Loucy (cell line): ENCODE measurements at regions not wholly inside any gene's neighbourhood (a gene's known extent, or its start where the extent isn't known, plus 50 kb on each side); places are given as distances from the start of the nearest gene placed in this dataset.

Experiments used
- H2AFZ ChIP-seq: fragments of 200-600 bp; sonication (generic); 2 replicates; pipeline ENCODE4 v1.6.0; 2016; ENCODE audit warnings: antibody characterized with exemption, mild to moderate bottlenecking, low read length, moderate library complexity
- H3F3A ChIP-seq: fragments of 200-600 bp; 2 replicates; pipeline ENCODE4 v1.6.0; 2016; ENCODE audit warnings: antibody characterized with exemption, low read depth, mild to moderate bottlenecking
- H3K27me3 ChIP-seq: fragments of 200-600 bp; sonication (generic); 2 replicates; pipeline ENCODE4 v1.6.1; 2014; ENCODE audit warnings: low read length, mild to moderate bottlenecking; ENCODE audit not compliant: insufficient read depth, poor library complexity, severe bottlenecking
- H3K36me3 ChIP-seq: fragments of 200-600 bp; sonication (generic); 2 replicates; pipeline ENCODE4 v1.6.1; 2016; ENCODE audit warnings: low read length; ENCODE audit not compliant: insufficient read depth
- H3K4me1 ChIP-seq: fragments of 200-600 bp; sonication (generic); 2 replicates; pipeline ENCODE4 v1.5.1; 2014; ENCODE audit warnings: low read length, mild to moderate bottlenecking; ENCODE audit not compliant: insufficient read depth, poor library complexity, severe bottlenecking
- H3K4me2 ChIP-seq: fragments of 200-600 bp; sonication (generic); 2 replicates; pipeline ENCODE4 v1.6.0; 2014; ENCODE audit warnings: antibody characterized with exemption, low read length, low read depth, mild to moderate bottlenecking; ENCODE audit not compliant: poor library complexity, severe bottlenecking
- H3K4me3 ChIP-seq: fragments of 200-600 bp; sonication (generic); 2 replicates; pipeline ENCODE4 v1.5.1; 2014; ENCODE audit warnings: low read length, mild to moderate bottlenecking, mixed read lengths; ENCODE audit not compliant: poor library complexity, severe bottlenecking
- H3K79me2 ChIP-seq: fragments of 200-600 bp; sonication (generic); 2 replicates; pipeline ENCODE4 v1.6.1; 2014; ENCODE audit warnings: low read length; ENCODE audit not compliant: insufficient read depth
- H3K9ac ChIP-seq: fragments of 200-600 bp; sonication (generic); 2 replicates; pipeline ENCODE4 v1.6.0; 2014; ENCODE audit warnings: mild to moderate bottlenecking, low read depth, low read length, moderate library complexity; ENCODE audit not compliant: poor library complexity, severe bottlenecking
- H3K9me2 ChIP-seq: fragments of 200-600 bp; sonication (generic); replicated peaks from 2 replicates; pipeline ENCODE4 v1.6.1; 2016; ENCODE audit warnings: low read depth, low read length, mixed read lengths
- H3K9me3 ChIP-seq: fragments of 200-600 bp; sonication (generic); 2 replicates; pipeline ENCODE4 v1.6.1; 2014; ENCODE audit warnings: mild to moderate bottlenecking, antibody characterized with exemption, low read length, low read depth; ENCODE audit not compliant: insufficient read depth
- H4K20me1 ChIP-seq: fragments of 200-600 bp; sonication (generic); 2 replicates; pipeline ENCODE4 v1.6.0; 2014; ENCODE audit warnings: antibody characterized with exemption, low read length, mild to moderate bottlenecking; ENCODE audit not compliant: insufficient read depth, poor library complexity, severe bottlenecking
- EZH2phosphoT487 ChIP-seq: fragments of 200-600 bp; IDR thresholded peaks from 2 replicates; pipeline ENCODE4 v1.6.1; 2018; ENCODE audit warnings: antibody characterized with exemption, mild to moderate bottlenecking, moderate library complexity, borderline replicate concordance
- TF ChIP-seq, protein P1 (sequence below): fragments of 200-600 bp; sonication (generic); conservative IDR thresholded peaks from 2 replicates; pipeline ENCODE4 v1.5.1; 2014; ENCODE audit warnings: mild to moderate bottlenecking, antibody characterized with exemption, low read length

DNA sequence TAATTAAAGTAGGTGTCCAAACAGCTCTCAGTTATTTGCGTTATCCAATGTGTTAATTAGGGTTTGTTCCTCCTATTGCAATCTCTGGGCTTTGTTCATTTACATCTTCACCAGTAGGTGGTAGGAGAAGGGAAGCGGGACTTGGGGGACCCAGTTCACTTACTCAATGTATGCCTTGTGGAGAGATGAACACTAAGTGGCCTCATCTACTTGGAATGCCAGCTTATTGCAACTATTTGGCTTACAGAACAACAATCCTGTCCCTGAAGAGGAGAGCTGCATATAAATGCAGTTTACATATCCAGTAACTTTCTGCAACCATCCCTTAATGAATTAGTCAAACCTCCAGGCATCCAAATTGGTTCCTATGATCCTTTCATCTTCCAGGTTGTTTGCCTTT lies 417.1 kb upstream of the CCDC196 start:
- Histone ChIP-seq H3K9me2 (no peaks in the 10 kb centered on the region), H3K4me2 (no peak overlapping the region), H3K9ac (no peak overlapping the region)

DNA sequence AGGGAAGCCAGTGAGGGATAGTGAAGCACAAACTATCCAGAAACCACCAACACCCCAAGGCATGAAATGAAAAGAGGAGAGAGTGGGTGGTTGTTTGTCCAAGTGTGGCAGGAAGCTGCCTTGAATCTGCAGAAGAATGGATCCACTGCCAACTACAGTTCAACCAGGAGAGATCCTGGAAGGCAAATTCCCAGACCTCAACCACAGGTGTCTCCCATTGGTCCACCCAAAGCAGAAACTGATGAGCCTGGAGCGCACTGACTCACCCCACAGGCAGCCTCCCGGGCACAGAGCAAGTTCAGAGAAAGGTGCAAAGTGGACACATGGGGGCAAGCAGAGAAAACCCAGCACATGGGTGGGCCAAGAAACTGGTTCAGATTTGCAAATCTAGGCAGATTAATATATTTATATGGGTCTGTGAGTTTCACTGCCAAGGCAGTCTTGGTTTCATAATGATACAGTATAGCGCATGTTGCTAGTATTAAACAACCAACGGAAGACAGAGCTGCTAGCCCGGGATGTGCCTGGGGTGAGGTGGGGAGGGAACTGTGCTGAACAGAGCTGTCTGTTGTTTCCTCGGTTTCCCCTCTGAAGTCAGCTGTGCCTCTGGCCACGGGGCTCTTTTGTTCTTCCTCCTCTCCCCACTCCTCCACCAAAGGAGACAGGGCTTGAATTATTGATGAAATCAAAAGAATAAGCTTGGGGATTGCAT lies 416.2 kb upstream of the CCDC196 start:
- H4K20me1 ChIP-seq: no peaks in the 10 kb centered on the region
- no peaks in the 10 kb centered on the region for H3K9me2 ChIP-seq
- H3K79me2 ChIP-seq: no peaks in the 10 kb centered on the region
- no peaks in the 10 kb centered on the region for H3K4me1 ChIP-seq
- no peaks in the 10 kb centered on the region for H3K9me3 ChIP-seq
- H3K4me3 ChIP-seq: no peak overlapping the region
- H3K27me3 ChIP-seq: no peaks in the 10 kb centered on the region
- H3K4me2 ChIP-seq: no peak overlapping the region
- TF ChIP-seq EZH2phosphoT487: no peak
- TF ChIP-seq, protein P1, sequence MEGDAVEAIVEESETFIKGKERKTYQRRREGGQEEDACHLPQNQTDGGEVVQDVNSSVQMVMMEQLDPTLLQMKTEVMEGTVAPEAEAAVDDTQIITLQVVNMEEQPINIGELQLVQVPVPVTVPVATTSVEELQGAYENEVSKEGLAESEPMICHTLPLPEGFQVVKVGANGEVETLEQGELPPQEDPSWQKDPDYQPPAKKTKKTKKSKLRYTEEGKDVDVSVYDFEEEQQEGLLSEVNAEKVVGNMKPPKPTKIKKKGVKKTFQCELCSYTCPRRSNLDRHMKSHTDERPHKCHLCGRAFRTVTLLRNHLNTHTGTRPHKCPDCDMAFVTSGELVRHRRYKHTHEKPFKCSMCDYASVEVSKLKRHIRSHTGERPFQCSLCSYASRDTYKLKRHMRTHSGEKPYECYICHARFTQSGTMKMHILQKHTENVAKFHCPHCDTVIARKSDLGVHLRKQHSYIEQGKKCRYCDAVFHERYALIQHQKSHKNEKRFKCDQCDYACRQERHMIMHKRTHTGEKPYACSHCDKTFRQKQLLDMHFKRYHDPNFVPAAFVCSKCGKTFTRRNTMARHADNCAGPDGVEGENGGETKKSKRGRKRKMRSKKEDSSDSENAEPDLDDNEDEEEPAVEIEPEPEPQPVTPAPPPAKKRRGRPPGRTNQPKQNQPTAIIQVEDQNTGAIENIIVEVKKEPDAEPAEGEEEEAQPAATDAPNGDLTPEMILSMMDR: no peak
- H3K9ac ChIP-seq: no peak overlapping the region
- H3F3A ChIP-seq: no peaks in the 10 kb centered on the region
- no peak overlapping the region for H2AFZ ChIP-seq
- H3K36me3 ChIP-seq: no peaks in the 10 kb centered on the region

More for the DNA sequence above, 417.1 kb upstream of the CCDC196 start:
- H3K9me3 ChIP-seq: no peaks in the 10 kb centered on the region
- no peaks in the 10 kb centered on the region for H3K36me3 ChIP-seq
- no peaks in the 10 kb centered on the region for H3F3A ChIP-seq
- TF ChIP-seq, protein P1: 0 out of 2 replicates have a peak, but pooled peaks have one; percentile 2
- TF ChIP-seq EZH2phosphoT487: no peak
- no peaks in the 10 kb centered on the region for H3K27me3 ChIP-seq
- H2AFZ ChIP-seq: no peak overlapping the region
- H4K20me1 ChIP-seq: no peaks in the 10 kb centered on the region
- no peak overlapping the region for H3K4me3 ChIP-seq
- no peaks in the 10 kb centered on the region for H3K79me2 ChIP-seq
- no peaks in the 10 kb centered on the region for H3K4me1 ChIP-seq

DNA sequence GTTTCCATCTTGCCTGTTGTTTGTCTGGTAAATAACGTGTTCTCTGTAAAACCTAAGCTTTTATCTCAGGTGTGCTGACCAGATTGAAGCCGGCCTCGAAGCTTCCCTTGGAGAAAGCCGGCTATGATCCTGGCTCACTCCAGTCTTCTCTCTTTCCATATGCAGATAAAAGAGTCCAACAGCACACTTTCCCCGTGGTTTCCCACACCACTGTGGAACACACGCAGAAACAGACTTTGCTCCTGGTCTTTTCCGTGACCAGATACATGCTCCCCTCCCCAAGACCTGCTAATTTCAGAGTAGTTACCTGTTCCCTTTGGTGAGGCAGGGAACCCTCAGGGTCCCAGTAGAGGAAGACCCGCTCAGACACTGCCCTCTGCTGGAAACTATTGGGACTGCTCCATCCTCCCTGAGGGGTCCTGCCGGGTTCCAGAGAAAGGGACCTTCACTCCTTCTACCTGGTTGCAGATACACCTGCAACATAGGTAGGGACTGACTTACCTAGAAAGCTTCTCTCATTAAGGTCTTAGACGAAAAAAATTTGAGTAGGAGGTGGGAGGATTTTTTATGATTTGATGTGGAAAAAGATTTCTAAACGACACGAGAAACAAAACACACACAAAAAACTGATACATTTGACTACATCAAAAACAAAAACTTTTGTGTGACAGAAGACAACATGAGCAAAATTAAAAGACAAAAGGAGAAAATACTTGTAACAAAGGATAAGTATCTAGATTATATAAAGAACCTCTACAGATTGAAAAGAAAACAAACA lies 415.4 kb upstream of the CCDC196 start:
- no peak overlapping the region for H3K4me3 ChIP-seq
- no peak for TF ChIP-seq EZH2phosphoT487
- TF ChIP-seq, protein P1: peak; percentile 96
- no peaks in the 10 kb centered on the region for H3K27me3 ChIP-seq
- no peaks in the 10 kb centered on the region for H3K9me3 ChIP-seq
- H3K4me1 ChIP-seq: no peaks in the 10 kb centered on the region
- H3K79me2 ChIP-seq: no peaks in the 10 kb centered on the region
- H3K36me3 ChIP-seq: no peaks in the 10 kb centered on the region
- H4K20me1 ChIP-seq: no peaks in the 10 kb centered on the region
- no peak overlapping the region for H2AFZ ChIP-seq
- no peak overlapping the region for H3K4me2 ChIP-seq
- H3K9ac ChIP-seq: no peak overlapping the region
- no peaks in the 10 kb centered on the region for H3F3A ChIP-seq
- H3K9me2 ChIP-seq: no peaks in the 10 kb centered on the region
